Activated T-helper 1 cell treated with anti-CD3 and anti-CD28 coated beads, Interleukin-2, amount 50 U/mL, for 16 hours (primary cell): ENCODE measurements at regions not wholly inside any gene's neighbourhood (a gene's known extent, or its start where the extent isn't known, plus 50 kb on each side); places are given as distances from the start of the nearest gene placed in this dataset.
"Not testable (repeated sequence)": the region's sequence is repeated elsewhere in the genome, so short reads cannot be mapped to it uniquely, and the experiment has no call there.

Experiments
- DNase-seq, 2 donors: peaks; one replicate each; pipeline ENCODE4 v3.0.0-alpha.2; 2020; ENCODE audit warnings: low read depth in 1 of 2, low spot score in 1 of 2

- no peak for DNase-seq
These were observed 136.9 kb upstream of the RREB1 start for GRCh38 chr6:6970851-6971250.

GRCh38 chr6:6971369-6971768 lies 136.4 kb upstream of the RREB1 start:
- DNase-seq: no peak

DNA sequence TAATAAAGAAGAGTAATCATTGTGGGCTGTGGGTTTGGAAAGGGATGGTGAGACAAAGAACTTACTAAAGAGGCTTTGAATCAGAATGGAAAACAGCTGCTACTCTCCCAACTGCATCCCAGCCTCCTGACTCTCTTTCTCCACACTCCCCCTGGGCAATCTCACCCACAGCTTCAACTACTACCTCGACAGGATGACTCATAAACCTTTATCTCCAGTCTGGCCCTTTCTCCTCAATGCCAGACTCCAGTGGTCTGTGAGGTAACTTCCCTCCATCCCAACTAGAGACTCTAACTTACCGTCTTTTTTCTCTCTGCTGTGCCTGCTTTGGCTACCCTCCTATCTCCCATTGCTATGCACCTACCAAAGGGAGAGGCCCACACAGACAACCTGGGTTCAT lies 135.3 kb upstream of the RREB1 start:
- no peak for DNase-seq

GRCh38 chr6:6973721-6974120 lies 134.0 kb upstream of the RREB1 start:
- DNase-seq: no peak

DNA sequence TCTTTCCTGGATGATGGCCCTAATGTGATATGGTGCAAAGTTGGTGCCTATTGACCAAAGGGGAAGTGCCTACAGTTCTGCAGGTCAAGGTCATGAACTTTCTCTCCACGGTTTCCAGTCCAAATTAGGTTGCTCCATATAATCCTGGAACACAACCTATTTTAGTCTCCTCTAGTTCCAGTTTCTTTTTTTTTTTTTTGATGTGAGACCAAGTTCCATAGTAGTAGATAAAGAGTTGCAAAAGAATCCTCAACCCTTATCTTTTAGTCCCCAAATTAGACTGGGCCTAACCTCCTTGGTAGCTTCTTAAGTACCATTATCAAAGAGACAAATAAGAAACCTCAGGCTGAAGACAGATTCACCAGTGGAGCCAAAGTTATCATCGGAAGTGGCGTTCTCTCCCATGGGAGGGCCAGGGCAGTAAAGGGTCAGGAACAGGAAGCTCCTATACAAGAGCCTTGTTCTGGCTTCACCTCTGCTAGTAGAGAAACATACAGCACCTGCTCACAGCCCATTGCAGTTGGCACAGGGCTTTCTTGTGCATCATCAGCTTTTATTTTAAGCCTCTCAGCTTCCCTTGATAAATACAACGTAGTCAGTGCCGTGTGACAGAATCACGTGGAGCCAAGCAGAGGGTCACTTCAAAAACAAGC lies 132.2 kb upstream of the RREB1 start:
- no peak for DNase-seq

DNA sequence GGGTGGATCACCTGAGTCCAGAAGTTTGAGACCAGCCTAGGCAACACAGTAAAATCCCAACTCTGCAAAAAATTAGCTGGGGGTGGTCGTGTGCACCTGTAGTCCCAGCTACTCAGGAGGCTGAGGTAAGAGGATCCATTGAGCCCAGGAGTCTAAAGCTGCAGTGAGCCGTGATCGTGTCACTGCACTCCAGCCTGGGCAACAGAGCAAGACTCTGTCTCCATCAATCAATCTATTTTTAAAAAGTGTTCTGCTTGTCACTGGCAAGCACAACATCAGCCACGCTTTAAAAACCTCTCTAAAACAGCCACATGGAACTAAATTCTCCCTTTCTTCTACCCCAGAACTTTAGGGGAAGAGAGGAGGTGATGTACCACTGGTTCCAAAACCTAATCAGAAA lies 131.6 kb upstream of the RREB1 start:
- no peak for DNase-seq

- no peak for DNase-seq
These were observed 129.0 kb upstream of the RREB1 start for GRCh38 chr6:6978731-6979130.

DNA sequence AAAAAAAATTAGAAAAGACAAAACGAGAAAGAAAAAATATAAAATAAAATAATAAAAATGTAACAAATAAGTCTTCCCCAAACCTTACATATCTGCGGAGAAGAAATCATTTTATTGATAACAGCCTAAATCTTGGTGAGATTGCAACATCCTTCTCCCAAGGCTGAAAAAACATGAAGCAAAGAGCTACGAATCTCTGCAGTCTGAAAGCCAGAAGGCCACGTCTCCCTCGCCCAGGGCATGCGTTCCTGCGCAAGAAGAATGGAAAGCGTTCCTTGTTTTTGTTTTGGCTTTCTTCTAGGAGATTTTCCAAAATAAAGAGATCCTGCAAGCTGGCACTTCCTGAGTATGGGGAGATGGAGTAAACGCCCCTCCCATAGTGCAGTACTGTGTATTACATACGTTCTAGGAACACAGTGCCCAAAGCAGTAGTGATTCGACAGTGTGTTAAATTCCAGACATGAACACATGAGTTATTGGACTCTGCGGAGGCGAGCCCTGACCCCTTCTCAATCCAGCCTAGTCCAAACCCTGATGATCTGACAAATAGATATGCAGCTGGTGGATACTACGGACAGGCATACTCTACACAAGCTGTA lies 126.7 kb upstream of the RREB1 start:
- no peak for DNase-seq

GRCh38 chr6:6981681-6982322 lies 126.0 kb upstream of the RREB1 start:
- no peak for DNase-seq

- no peak for DNase-seq
These were observed 125.1 kb upstream of the RREB1 start for GRCh38 chr6:6982663-6983062.

DNA sequence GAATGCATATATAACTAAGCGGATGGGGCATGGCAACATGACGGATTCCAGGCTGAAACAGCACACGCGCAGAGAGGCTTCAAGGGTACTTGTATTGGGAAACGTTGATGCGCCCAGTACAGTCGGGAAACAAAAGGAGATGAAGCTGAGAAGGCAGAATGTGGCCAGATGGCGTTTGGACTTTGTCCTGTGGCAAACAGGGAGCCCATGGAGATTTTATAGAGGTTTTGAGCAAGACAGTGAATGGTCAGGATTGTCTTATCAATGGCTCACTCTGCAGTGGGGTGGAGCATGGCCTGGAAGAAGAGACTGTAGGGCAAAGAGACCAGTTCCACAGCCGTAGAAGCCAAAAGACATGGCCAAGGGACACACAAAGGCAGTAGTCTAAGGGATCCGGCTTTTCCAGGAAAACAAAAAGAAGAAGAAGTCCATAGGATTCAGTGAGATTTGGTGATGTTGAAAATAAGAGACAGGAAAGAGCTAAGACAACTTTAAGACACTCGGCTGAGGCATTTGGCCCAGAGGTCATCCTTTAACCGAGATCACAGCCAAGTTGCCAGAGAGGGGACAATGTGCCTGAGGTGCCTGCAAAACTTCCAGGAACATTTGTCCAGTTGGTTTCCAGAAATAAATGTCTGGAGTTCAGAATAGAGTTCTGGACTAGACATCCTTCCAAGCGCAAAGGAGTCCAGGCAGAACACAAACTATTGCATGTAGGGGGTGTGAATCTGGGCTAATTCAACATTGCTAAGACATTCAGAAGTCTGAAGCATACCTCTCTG lies 123.0 kb upstream of the RREB1 start:
- DNase-seq: no peak

- no peak for DNase-seq
These were observed 121.4 kb upstream of the RREB1 start for GRCh38 chr6:6986344-6986743.

GRCh38 chr6:6987749-6988148 lies 120.0 kb upstream of the RREB1 start:
- no peak for DNase-seq

- not testable (repeated sequence) for DNase-seq
These were observed 117.7 kb upstream of the RREB1 start for GRCh38 chr6:6990059-6990458.

- no peak for DNase-seq
These were observed 114.1 kb upstream of the RREB1 start for GRCh38 chr6:6993503-6994237.

DNA sequence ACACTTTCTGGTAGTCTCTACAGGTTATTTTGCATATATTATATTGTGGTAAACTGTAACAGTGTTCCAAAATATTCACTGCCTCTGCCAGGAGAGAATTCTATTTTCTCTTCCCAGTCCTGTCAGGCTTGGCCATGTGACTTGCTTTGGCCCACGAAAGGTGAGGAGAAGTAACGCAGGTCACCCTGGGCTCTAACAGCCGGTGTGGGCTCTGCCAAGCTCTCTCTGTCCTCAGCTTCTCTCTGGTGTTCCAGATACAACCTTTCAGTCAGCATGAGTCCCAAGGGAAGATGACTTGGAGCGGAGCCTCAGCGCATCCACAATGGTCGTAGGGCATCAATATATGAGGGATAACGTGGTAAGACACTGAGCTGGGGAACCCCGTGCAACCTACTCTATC lies 113.0 kb upstream of the RREB1 start:
- DNase-seq: no peak

GRCh38 chr6:6995328-6995727 lies 112.4 kb upstream of the RREB1 start:
- no peak for DNase-seq

DNA sequence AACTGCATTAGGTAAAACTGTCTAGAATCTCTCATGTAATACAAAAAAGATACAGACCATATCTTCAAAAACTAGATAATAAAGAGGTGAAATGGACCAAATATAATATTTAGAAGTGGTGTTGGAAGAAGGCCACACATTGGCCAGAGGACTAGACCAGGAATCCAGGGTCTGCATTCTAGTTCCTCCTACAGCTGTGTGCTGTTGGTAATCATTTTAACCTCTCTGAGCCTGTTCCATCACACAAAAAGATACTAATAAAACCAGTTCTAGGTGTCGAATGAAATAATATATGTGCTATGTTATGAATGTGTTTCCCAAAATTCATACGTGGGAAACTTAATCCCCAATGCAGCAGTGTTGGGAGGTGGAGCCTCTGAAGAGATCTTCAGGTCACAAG lies 111.6 kb upstream of the RREB1 start:
- DNase-seq: no peak

- no peak for DNase-seq
These were observed 110.2 kb upstream of the RREB1 start for GRCh38 chr6:6997263-6998193.

DNA sequence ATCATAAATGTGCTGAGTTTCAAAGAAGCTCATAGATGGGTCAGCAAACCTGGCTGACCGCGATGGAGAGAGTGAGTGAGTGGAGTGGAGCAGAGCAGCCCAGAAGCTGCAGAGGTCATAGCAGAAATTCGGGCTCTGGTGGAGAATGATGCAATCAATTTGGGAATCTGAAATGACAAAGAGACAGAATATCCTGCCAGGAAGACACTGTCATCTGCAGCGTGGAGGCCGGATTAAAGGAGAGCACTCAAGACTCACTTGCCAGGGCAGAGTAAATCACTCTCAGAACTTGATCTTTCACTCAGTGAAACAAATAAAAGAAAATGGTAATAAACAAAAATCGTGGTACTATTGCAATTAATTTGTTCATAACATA lies 109.6 kb upstream of the RREB1 start:
- no peak for DNase-seq
